ENCODE measurements at regions not wholly inside any gene's neighbourhood (a gene's known extent, or its start where the extent isn't known, plus 50 kb on each side); places are given as distances from the start of the nearest gene placed in this dataset.

GRCh38 chr5:101643794-101644193 is 652.3 kb downstream of the SLCO4C1 start:
- no CpG with 5 or more reads among the region's 2 CpGs for WGBS (ENCODE audit: extremely low coverage, insufficient read length, low lambda C conversion rate)
- TF ChIP-seq CTCF (conservative IDR thresholded peaks at IDR 0.05), result no peak
- no peaks in the 10 kb centered on the region for H4K20me1 ChIP-seq (ENCODE audit: control insufficient read depth, insufficient read depth, insufficient read length)

More at GRCh38 chr5:101643794-101644193, 652.3 kb downstream of the SLCO4C1 start:
- no peak overlapping the region for H3K4me3 Mint-ChIP-seq
- no peak overlapping the region for H3K27ac ChIP-seq (ENCODE audit: insufficient read length, low read depth, low read length)
- H3K79me1 ChIP-seq (ENCODE audit: insufficient read depth, low read depth, low read length, poor library complexity, severe bottlenecking), result no peaks in the 10 kb centered on the region
- no peak overlapping the region for H4K91ac ChIP-seq (ENCODE audit: insufficient read length, low read depth, low read length)
- H3K36me3 Mint-ChIP-seq (ENCODE audit: insufficient read depth in 1 of 3, low read depth in 3 of 3), result no peaks in the 10 kb centered on the region; a peak in 1 of 7 replicates
- H3K4me2 ChIP-seq (ENCODE audit: insufficient read depth, insufficient read length, low read length), result no peak overlapping the region
- H3K79me2 ChIP-seq (ENCODE audit: insufficient read depth, low read length), result no peaks in the 10 kb centered on the region
- H2AFZ ChIP-seq (ENCODE audit: low read length), result no peak overlapping the region
- H2BK120ac ChIP-seq (ENCODE audit: low read depth, low read length, poor library complexity, severe bottlenecking), result no peak overlapping the region
- no peak overlapping the region for H3K18ac ChIP-seq (ENCODE audit: insufficient read length, low read depth, low read length)
- no peak for DNase-seq
- H3K27me3 Mint-ChIP-seq (ENCODE audit: low read depth), result no peaks in the 10 kb centered on the region
- H3K56ac ChIP-seq (ENCODE audit: insufficient read length, low read depth, low read length), result no peak overlapping the region
- H3K4ac ChIP-seq (ENCODE audit: low read depth, low read length), result no peak overlapping the region
- no peak overlapping the region for H3T11ph ChIP-seq (ENCODE audit: low read length)
- H3K23ac ChIP-seq (ENCODE audit: insufficient read length, low read depth, low read length), result no peak overlapping the region
- no peak overlapping the region for H3K27ac Mint-ChIP-seq
- H2BK15ac ChIP-seq (ENCODE audit: low read depth, low read length), result no peak overlapping the region
- no peak overlapping the region for H3K14ac ChIP-seq (ENCODE audit: insufficient read depth, low read length)
- H2AK5ac ChIP-seq (ENCODE audit: insufficient read length, low read length), result no peak overlapping the region
- H2BK20ac ChIP-seq (ENCODE audit: low read depth, low read length, poor library complexity, severe bottlenecking), result no peak overlapping the region
- no peak overlapping the region for H3K9ac ChIP-seq (ENCODE audit: extremely low read depth, insufficient read length, low read length)
- H4K8ac ChIP-seq (replicated peaks; ENCODE audit: insufficient read length, low read depth, low read length), result no peak overlapping the region
- H3K9me3 ChIP-seq (ENCODE audit: control insufficient read depth, low read depth, low read length), result no peaks in the 10 kb centered on the region
- H3K9me3 Mint-ChIP-seq, result no peaks in the 10 kb centered on the region
- H2BK12ac ChIP-seq (ENCODE audit: insufficient read length, low read depth, low read length), result no peak overlapping the region
- no peak overlapping the region for H2BK5ac ChIP-seq (ENCODE audit: insufficient read length, low read length)
- H3K4me1 Mint-ChIP-seq, result no peaks in the 10 kb centered on the region
- no peaks in the 10 kb centered on the region for H3K27me3 ChIP-seq (ENCODE audit: insufficient read depth, low read length)
- H4K5ac ChIP-seq (ENCODE audit: insufficient read length, low read depth, low read length), result no peak overlapping the region
- H3K23me2 ChIP-seq (ENCODE audit: insufficient read length, low read depth, low read length, poor library complexity, severe bottlenecking), result no peaks in the 10 kb centered on the region
- H3K4me1 ChIP-seq (ENCODE audit: insufficient read depth, low read length), result no peaks in the 10 kb centered on the region

All from H9 (cell line).